GM19467 (cell line): ENCODE measurements at regions not wholly inside any gene's neighbourhood (a gene's known extent, or its start where the extent isn't known, plus 50 kb on each side); places are given as distances from the start of the nearest gene placed in this dataset.

Experiments used
- ATAC-seq: cut with Tn5 transposase; IDR thresholded peaks from one replicate; pipeline ENCODE4 v1.9.1; 2021; ENCODE audit warnings: mild to moderate bottlenecking, moderate library complexity; ENCODE audit not compliant: unreplicated experiment

- ATAC-seq, result no peak
Observed at GRCh38 chr4:123737156-123737555, 340.6 kb downstream of the SPRY1 start.

- ATAC-seq, result no peak
Observed at GRCh38 chr4:123739806-123740205, 343.2 kb downstream of the SPRY1 start.

- no peak for ATAC-seq
Observed at GRCh38 chr4:123740236-123740635, 343.6 kb downstream of the SPRY1 start.

- no peak for ATAC-seq
Observed at GRCh38 chr4:123741906-123742305, 345.3 kb downstream of the SPRY1 start.

GRCh38 chr4:123743848-123744247 lies 347.3 kb downstream of the SPRY1 start:
- no peak for ATAC-seq

GRCh38 chr4:123744664-123745290 lies 348.2 kb downstream of the SPRY1 start:
- ATAC-seq, result no peak

GRCh38 chr4:123747016-123747415 lies 350.4 kb downstream of the SPRY1 start:
- ATAC-seq, result no peak

GRCh38 chr4:123748806-123749205 lies 352.2 kb downstream of the SPRY1 start:
- ATAC-seq, result no peak

- ATAC-seq, result no peak
Observed at GRCh38 chr4:123749383-123749782, 352.8 kb downstream of the SPRY1 start.

- ATAC-seq, result no peak
Observed at GRCh38 chr4:123750044-123750443, 353.4 kb downstream of the SPRY1 start.

- no peak for ATAC-seq
Observed at GRCh38 chr4:123755655-123756054, 359.1 kb downstream of the SPRY1 start.

- no peak for ATAC-seq
Observed at GRCh38 chr4:123767806-123768205, 371.2 kb downstream of the SPRY1 start.

GRCh38 chr4:123770884-123771283 lies 374.3 kb downstream of the SPRY1 start:
- no peak for ATAC-seq

GRCh38 chr4:123776267-123776666 lies 379.7 kb downstream of the SPRY1 start:
- peak; percentile 96 for ATAC-seq

GRCh38 chr4:123777373-123777772 lies 380.8 kb downstream of the SPRY1 start:
- no peak for ATAC-seq

GRCh38 chr4:123783151-123783790 lies 386.7 kb downstream of the SPRY1 start:
- ATAC-seq, result no peak

GRCh38 chr4:123783921-123784320 lies 387.3 kb downstream of the SPRY1 start:
- ATAC-seq, result no peak

GRCh38 chr4:123784626-123785025 lies 388.0 kb downstream of the SPRY1 start:
- no peak for ATAC-seq

- no peak for ATAC-seq
Observed at GRCh38 chr4:123785538-123785937, 388.9 kb downstream of the SPRY1 start.

- no peak for ATAC-seq
Observed at GRCh38 chr4:123786163-123786915, 389.7 kb downstream of the SPRY1 start.

GRCh38 chr4:123786920-123787319 lies 390.3 kb downstream of the SPRY1 start:
- ATAC-seq, result no peak

GRCh38 chr4:123787512-123788080 lies 391.0 kb downstream of the SPRY1 start:
- no peak for ATAC-seq
